ENCODE measurements at regions not wholly inside any gene's neighbourhood (a gene's known extent, or its start where the extent isn't known, plus 50 kb on each side); places are given as distances from the start of the nearest gene placed in this dataset.

GRCh38 chr9:129480227-129480626 lies 140.7 kb downstream of the C9orf50 start:
- TF ChIP-seq SP1 (IDR thresholded peaks at IDR 0.05): no peak
- TF ChIP-seq, protein P1, sequence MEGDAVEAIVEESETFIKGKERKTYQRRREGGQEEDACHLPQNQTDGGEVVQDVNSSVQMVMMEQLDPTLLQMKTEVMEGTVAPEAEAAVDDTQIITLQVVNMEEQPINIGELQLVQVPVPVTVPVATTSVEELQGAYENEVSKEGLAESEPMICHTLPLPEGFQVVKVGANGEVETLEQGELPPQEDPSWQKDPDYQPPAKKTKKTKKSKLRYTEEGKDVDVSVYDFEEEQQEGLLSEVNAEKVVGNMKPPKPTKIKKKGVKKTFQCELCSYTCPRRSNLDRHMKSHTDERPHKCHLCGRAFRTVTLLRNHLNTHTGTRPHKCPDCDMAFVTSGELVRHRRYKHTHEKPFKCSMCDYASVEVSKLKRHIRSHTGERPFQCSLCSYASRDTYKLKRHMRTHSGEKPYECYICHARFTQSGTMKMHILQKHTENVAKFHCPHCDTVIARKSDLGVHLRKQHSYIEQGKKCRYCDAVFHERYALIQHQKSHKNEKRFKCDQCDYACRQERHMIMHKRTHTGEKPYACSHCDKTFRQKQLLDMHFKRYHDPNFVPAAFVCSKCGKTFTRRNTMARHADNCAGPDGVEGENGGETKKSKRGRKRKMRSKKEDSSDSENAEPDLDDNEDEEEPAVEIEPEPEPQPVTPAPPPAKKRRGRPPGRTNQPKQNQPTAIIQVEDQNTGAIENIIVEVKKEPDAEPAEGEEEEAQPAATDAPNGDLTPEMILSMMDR (IDR thresholded peaks at IDR 0.05; ENCODE audit: low read depth, low read length, missing input control): no peak
- TF ChIP-seq, protein P2, sequence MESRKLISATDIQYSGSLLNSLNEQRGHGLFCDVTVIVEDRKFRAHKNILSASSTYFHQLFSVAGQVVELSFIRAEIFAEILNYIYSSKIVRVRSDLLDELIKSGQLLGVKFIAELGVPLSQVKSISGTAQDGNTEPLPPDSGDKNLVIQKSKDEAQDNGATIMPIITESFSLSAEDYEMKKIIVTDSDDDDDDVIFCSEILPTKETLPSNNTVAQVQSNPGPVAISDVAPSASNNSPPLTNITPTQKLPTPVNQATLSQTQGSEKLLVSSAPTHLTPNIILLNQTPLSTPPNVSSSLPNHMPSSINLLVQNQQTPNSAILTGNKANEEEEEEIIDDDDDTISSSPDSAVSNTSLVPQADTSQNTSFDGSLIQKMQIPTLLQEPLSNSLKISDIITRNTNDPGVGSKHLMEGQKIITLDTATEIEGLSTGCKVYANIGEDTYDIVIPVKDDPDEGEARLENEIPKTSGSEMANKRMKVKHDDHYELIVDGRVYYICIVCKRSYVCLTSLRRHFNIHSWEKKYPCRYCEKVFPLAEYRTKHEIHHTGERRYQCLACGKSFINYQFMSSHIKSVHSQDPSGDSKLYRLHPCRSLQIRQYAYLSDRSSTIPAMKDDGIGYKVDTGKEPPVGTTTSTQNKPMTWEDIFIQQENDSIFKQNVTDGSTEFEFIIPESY (IDR thresholded peaks at IDR 0.05): no peak
